ENCODE measurements at regions not wholly inside any gene's neighbourhood (a gene's known extent, or its start where the extent isn't known, plus 50 kb on each side); places are given as distances from the start of the nearest gene placed in this dataset.

GRCh38 chr3:80018375-80018774 lies 250.6 kb upstream of the ROBO1 start:
- intact Hi-C loops (cut with DNase I), result no loop called here

DNA sequence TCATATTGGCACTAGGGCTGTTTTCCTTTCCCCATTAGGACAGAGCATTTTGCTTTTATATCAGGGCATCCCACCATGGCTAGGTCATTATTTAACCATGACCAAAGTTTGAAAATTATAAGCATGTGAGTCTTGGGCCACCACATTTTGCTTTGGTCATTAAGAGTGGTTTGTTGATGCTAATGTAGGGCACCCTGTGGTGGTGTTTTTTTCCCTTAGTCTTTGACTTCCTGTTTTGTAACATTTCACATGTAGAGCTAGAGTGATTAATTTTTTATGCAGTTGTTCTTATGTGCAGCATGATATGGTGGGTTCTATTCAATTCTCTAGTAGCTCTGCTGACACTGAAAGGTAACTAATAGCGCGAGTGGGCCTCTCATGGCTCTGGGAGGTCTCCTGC lies 249.6 kb upstream of the ROBO1 start:
- Histone ChIP-seq H3K4me3 (no peak overlapping the region), H3K27ac (no peak overlapping the region), H3K4me1 (no peaks in the 10 kb centered on the region), H3K9me3 (no peaks in the 10 kb centered on the region), H3K36me3 (replicated peaks in 1 of 2; ENCODE audit: insufficient read depth in 1 of 2, low read depth in 2 of 2) (no peaks in the 10 kb centered on the region), H3K27me3 (no peaks in the 10 kb centered on the region)
- WGBS, 2 donors, result 77 to 82% methylated on average over 2 of the region's 2 CpGs
- intact Hi-C loops (cut with DNase I), result no loop called here
- TF ChIP-seq POLR2A (IDR thresholded peaks at IDR 0.05) (no peak), CTCF (IDR thresholded peaks at IDR 0.05) (no peak)
- DNase-seq (no peak), ATAC-seq (no peak)

More at GRCh38 chr3:80018375-80018774, 250.6 kb upstream of the ROBO1 start:
- no peaks in the 10 kb centered on the region for H3K36me3 ChIP-seq (replicated peaks in 1 of 2; ENCODE audit: insufficient read depth in 1 of 2, low read depth in 2 of 2)
- H3K27me3 ChIP-seq, result no peaks in the 10 kb centered on the region
- no peaks in the 10 kb centered on the region for H3K4me1 ChIP-seq
- no peaks in the 10 kb centered on the region for H3K9me3 ChIP-seq
- ATAC-seq (no peak), DNase-seq (no peak)
- H3K27ac ChIP-seq, result no peak overlapping the region
- no peak for TF ChIP-seq POLR2A (IDR thresholded peaks at IDR 0.05)
- no peak for TF ChIP-seq CTCF (IDR thresholded peaks at IDR 0.05)
- no peak overlapping the region for H3K4me3 ChIP-seq

DNA sequence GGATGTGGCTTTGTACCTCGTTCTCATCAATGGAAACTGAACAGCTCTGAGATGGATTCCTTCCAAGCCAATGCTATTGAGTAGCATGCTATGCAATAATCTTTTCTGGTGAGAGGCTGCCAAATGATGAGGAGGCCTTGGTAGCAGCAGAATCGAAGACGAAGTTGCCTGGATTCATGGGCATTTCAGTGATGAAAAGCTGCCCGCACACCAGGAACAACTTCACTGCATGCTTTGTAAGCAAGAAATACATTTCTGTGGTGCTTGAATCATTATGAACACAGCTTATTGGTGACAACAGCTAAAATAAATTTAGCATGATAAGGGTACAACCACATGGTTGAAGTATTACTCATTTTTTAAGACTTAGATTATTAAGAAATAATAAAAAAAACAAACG lies 246.8 kb upstream of the ROBO1 start:
- Histone ChIP-seq H3K27ac (no peak overlapping the region), H3K4me3 (no peak overlapping the region), H3K36me3 (replicated peaks in 1 of 2; ENCODE audit: insufficient read depth in 1 of 2, low read depth in 2 of 2) (no peaks in the 10 kb centered on the region), H3K9me3 (no peaks in the 10 kb centered on the region), H3K27me3 (no peaks in the 10 kb centered on the region), H3K4me1 (no peaks in the 10 kb centered on the region)
- no peak for TF ChIP-seq CTCF (IDR thresholded peaks at IDR 0.05)
- no peak for TF ChIP-seq POLR2A (IDR thresholded peaks at IDR 0.05)
- intact Hi-C loops (cut with DNase I), result no loop called here
- DNase-seq (no peak), ATAC-seq (no peak)
- WGBS, 2 donors, result 55% methylated on average over 5 of the region's 5 CpGs; no CpG with 5 or more reads in 1 of the 2 donors

GRCh38 chr3:80010021-80010571 lies 242.3 kb upstream of the ROBO1 start:
- no peaks in the 10 kb centered on the region for H3K36me3 ChIP-seq (replicated peaks in 1 of 2; ENCODE audit: insufficient read depth in 1 of 2, low read depth in 2 of 2)
- 46 to 58% methylated on average over 2 of the region's 2 CpGs for WGBS, 2 donors
- H3K4me3 ChIP-seq, result no peak overlapping the region
- no peaks in the 10 kb centered on the region for H3K4me1 ChIP-seq
- intact Hi-C loops (cut with DNase I), result no loop called here
- DNase-seq (no peak), ATAC-seq (no peak)
- TF ChIP-seq CTCF (IDR thresholded peaks at IDR 0.05) (no peak), POLR2A (IDR thresholded peaks at IDR 0.05) (no peak)
- no peaks in the 10 kb centered on the region for H3K27me3 ChIP-seq
- no peak overlapping the region for H3K27ac ChIP-seq
- no peaks in the 10 kb centered on the region for H3K9me3 ChIP-seq

GRCh38 chr3:80007522-80007921 lies 239.7 kb upstream of the ROBO1 start:
- H3K27me3 ChIP-seq, result no peaks in the 10 kb centered on the region
- no peaks in the 10 kb centered on the region for H3K36me3 ChIP-seq (replicated peaks in 1 of 2; ENCODE audit: insufficient read depth in 1 of 2, low read depth in 2 of 2)
- intact Hi-C loops (cut with DNase I), result no loop called here
- H3K4me3 ChIP-seq, result no peak overlapping the region
- 20 to 36% methylated on average over 1 of the region's 1 CpG for WGBS, 2 donors
- DNase-seq, result no peak
- H3K27ac ChIP-seq, result no peak overlapping the region
- ATAC-seq, result no peak
- no peaks in the 10 kb centered on the region for H3K9me3 ChIP-seq
- H3K4me1 ChIP-seq, result no peaks in the 10 kb centered on the region
- TF ChIP-seq CTCF (IDR thresholded peaks at IDR 0.05) (no peak), POLR2A (IDR thresholded peaks at IDR 0.05) (no peak)
